Gastroesophageal sphincter (tissue), 4 donors: ENCODE measurements at regions not wholly inside any gene's neighbourhood (a gene's known extent, or its start where the extent isn't known, plus 50 kb on each side); places are given as distances from the start of the nearest gene placed in this dataset.
"Not testable (repeated sequence)": the region's sequence is repeated elsewhere in the genome, so short reads cannot be mapped to it uniquely, and the experiment has no call there.

Experiments
- ATAC-seq: fragments of 150-250 bp; one replicate; pipeline ENCODE4 v1.9.1; 2016; ENCODE audit warnings: mild to moderate bottlenecking, moderate library complexity
- H3K27ac ChIP-seq, 4 donors: fragments of 200-600 bp; sonication (generic) in 3 of 4; 1 replicate in 3 of 4; 2 replicates in 1 of 4; pipeline ENCODE4 v1.5.1; 2016 to 2019
- H3K27me3 ChIP-seq: fragments of 200-600 bp; sonication (generic); one replicate; pipeline ENCODE4 v1.5.1; 2019
- H3K36me3 ChIP-seq, 2 donors: fragments of 200-600 bp; sonication (generic); one replicate each; pipeline ENCODE4 v1.5.1; 2019; ENCODE audit warnings: control low read depth in 1 of 2
- H3K4me1 ChIP-seq, 3 donors: fragments of 200-600 bp; sonication (generic); 1 replicate in 2 of 3; 2 replicates in 1 of 3; pipeline ENCODE4 v1.5.1; 2016 to 2019; ENCODE audit warnings: control low read depth in 2 of 3
- H3K4me3 ChIP-seq, 2 donors: fragments of 200-600 bp; sonication (generic); one replicate each; pipeline ENCODE4 v1.5.1; 2019; ENCODE audit warnings: mild to moderate bottlenecking in 1 of 2, moderate library complexity in 1 of 2
- H3K9me3 ChIP-seq, 3 donors: fragments of 200-600 bp; sonication (generic); one replicate each; pipeline ENCODE4 v1.5.1; 2017 to 2019; ENCODE audit warnings: control low read depth in 2 of 3
- CTCF ChIP-seq, 4 experiments: fragments of 200-600 bp in 2 of 4; fragments of 450-650 bp in 2 of 4; sonication (generic) in 1 of 4; IDR thresholded peaks; one replicate each; pipeline ENCODE4 v1.5.1; 2017 to 2019; ENCODE audit warnings: antibody characterized with exemption in 4 of 4, mild to moderate bottlenecking in 2 of 4, moderate library complexity in 2 of 4
- EP300 ChIP-seq: sonication (generic); formaldehyde crosslinking; IDR thresholded peaks from one replicate; pipeline ENCODE4 v1.6.1; 2017; ENCODE audit warnings: antibody characterized with exemption, mild to moderate bottlenecking
- POLR2A ChIP-seq, 2 donors: fragments of 450-650 bp; IDR thresholded peaks; one replicate each; pipeline ENCODE4 v1.6.1; 2017; ENCODE audit warnings: antibody characterized with exemption in 2 of 2, mild to moderate bottlenecking in 2 of 2, moderate library complexity in 1 of 2
- POLR2AphosphoS5 ChIP-seq: sonication (generic); formaldehyde crosslinking; IDR thresholded peaks from one replicate; pipeline ENCODE4 v1.6.1; 2017; ENCODE audit warnings: antibody characterized with exemption
- WGBS, 2 donors: methylation state at CpG; one replicate each; pipeline ENCODE4 v1.1.5; 2018; ENCODE audit warnings: low coverage in 1 of 2; 5-methylcytosine and 5-hydroxymethylcytosine counted together

- H3K4me1 ChIP-seq = no peaks in the 10 kb centered on the region
- H3K36me3 ChIP-seq = no peaks in the 10 kb centered on the region
- H3K4me3 ChIP-seq = no peak overlapping the region
- no peak overlapping the region for H3K27ac ChIP-seq
- ATAC-seq = no peak
- WGBS, 2 donors = 80 to 85% methylated on average over 2 to 3 of the region's 3 CpGs
- H3K9me3 ChIP-seq = peaks cover 0 to 4% (median 0%) of the 10 kb centered on the region in 3 donors
- H3K27me3 ChIP-seq = no peaks in the 10 kb centered on the region
- TF ChIP-seq CTCF (IDR thresholded peaks at IDR 0.05) (no peak), POLR2AphosphoS5 (no peak), POLR2A (IDR thresholded peaks at IDR 0.05) (no peak), EP300 (no peak)
Observed at GRCh38 chr12:59316938-59317337, 278.9 kb upstream of the SLC16A7 start.

- not testable (repeated sequence) for H3K9me3 ChIP-seq, H3K27me3 ChIP-seq, H3K27ac ChIP-seq, H3K36me3 ChIP-seq, H3K4me1 ChIP-seq, H3K4me3 ChIP-seq, ATAC-seq
- WGBS, 2 donors = 86 to 100% methylated on average over 6 to 7 of the region's 13 CpGs
Observed at GRCh38 chr12:59316354-59316753, 279.5 kb upstream of the SLC16A7 start.

GRCh38 chr12:59314209-59314608 lies 281.6 kb upstream of the SLC16A7 start:
- H3K4me3 ChIP-seq = no peak overlapping the region
- no peak overlapping the region for H3K27ac ChIP-seq
- no peaks in the 10 kb centered on the region for H3K36me3 ChIP-seq
- TF ChIP-seq CTCF (IDR thresholded peaks at IDR 0.05) = no peak
- TF ChIP-seq EP300 = no peak
- TF ChIP-seq POLR2A (IDR thresholded peaks at IDR 0.05) = no peak
- TF ChIP-seq POLR2AphosphoS5 = no peak
- no peak for ATAC-seq
- no peaks in the 10 kb centered on the region for H3K4me1 ChIP-seq
- no peaks in the 10 kb centered on the region for H3K27me3 ChIP-seq
- peaks cover 0 to 8% (median 0%) of the 10 kb centered on the region in 3 donors for H3K9me3 ChIP-seq
- WGBS, 2 donors = 88 to 100% methylated on average over 1 of the region's 1 CpG

- no peaks in the 10 kb centered on the region for H3K27me3 ChIP-seq
- no peak overlapping the region for H3K27ac ChIP-seq
- no peak overlapping the region for H3K4me3 ChIP-seq
- ATAC-seq = no peak
- no peaks in the 10 kb centered on the region for H3K4me1 ChIP-seq
- H3K9me3 ChIP-seq = no peaks in the 10 kb centered on the region
- no peaks in the 10 kb centered on the region for H3K36me3 ChIP-seq
- 65 to 74% methylated on average over 5 of the region's 5 CpGs for WGBS, 2 donors
- no peak for TF ChIP-seq CTCF (IDR thresholded peaks at IDR 0.05)
- no peak for TF ChIP-seq POLR2AphosphoS5
Observed at GRCh38 chr12:59304077-59304721, 291.6 kb upstream of the SLC16A7 start.

- Histone ChIP-seq H3K9me3 (no peaks in the 10 kb centered on the region), H3K4me3 (no peak overlapping the region), H3K27ac (no peak overlapping the region), H3K4me1 (no peaks in the 10 kb centered on the region), H3K27me3 (no peaks in the 10 kb centered on the region), H3K36me3 (no peaks in the 10 kb centered on the region)
- ATAC-seq = no peak
- WGBS, 2 donors = 71 to 83% methylated on average over 2 to 4 of the region's 4 CpGs
- TF ChIP-seq POLR2A (IDR thresholded peaks at IDR 0.05) = no peak
- no peak for TF ChIP-seq POLR2AphosphoS5
- TF ChIP-seq CTCF (IDR thresholded peaks at IDR 0.05) = no peak
- no peak for TF ChIP-seq EP300
Observed at GRCh38 chr12:59298296-59298695, 297.5 kb upstream of the SLC16A7 start.
